Omental fat pad (tissue), 3 donors: ENCODE measurements at regions not wholly inside any gene's neighbourhood (a gene's known extent, or its start where the extent isn't known, plus 50 kb on each side); places are given as distances from the start of the nearest gene placed in this dataset.
A peak's percentile ranks its signal among the peaks of the same experiment; 100 is the strongest.

ENCODE experiments used
- ATAC-seq: fragments of 150-250 bp; one replicate; pipeline ENCODE4 v1.9.1; 2016; ENCODE audit warnings: mild to moderate bottlenecking, moderate library complexity; ENCODE audit not compliant: low FRiP score
- DNase-seq: peaks from one replicate; pipeline ENCODE4 v3.0.0-alpha.2; 2019; ENCODE audit warnings: low spot score
- TF ChIP-seq, protein P1 (sequence below), 3 donors: fragments of 450-650 bp; IDR thresholded peaks; one replicate each; pipeline ENCODE4 v1.5.1; 2016 to 2017; ENCODE audit warnings: antibody characterized with exemption in 3 of 3, mild to moderate bottlenecking in 3 of 3, moderate library complexity in 2 of 3

DNA sequence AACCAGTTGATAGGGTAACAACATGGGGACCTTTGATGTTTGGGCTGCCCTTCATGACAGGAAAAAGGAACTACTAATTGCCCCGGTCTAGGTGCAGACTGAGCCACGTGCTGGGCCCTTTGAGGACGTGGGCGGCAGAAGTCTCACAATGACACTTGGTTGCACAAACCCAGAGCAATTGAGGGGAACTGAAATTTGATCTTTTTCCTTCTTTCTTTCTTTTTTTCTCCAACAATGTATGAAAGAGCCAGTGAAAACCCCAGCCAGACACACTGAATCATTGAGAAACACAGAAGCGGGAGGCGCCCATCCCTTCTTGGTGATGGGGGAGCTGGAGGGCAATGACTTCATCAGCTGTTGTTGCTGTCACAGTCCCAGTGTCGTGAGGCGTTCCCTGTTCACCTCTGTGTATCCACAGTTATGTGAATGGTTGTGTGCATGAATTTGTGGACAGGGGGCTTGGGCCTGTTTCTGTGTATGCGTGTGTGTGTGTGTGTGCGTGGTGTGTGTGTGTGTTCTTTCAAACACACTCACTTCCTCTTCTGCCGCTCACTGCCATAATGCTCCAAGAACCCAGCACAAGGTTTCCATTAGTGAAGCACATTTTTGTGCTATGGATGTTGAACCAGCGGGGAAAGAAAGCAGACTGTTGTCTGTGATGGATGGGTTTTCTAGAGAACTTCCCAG is 137.5 kb upstream of the CCND2 start:
- DNase-seq: no peak
- TF ChIP-seq, protein P1, sequence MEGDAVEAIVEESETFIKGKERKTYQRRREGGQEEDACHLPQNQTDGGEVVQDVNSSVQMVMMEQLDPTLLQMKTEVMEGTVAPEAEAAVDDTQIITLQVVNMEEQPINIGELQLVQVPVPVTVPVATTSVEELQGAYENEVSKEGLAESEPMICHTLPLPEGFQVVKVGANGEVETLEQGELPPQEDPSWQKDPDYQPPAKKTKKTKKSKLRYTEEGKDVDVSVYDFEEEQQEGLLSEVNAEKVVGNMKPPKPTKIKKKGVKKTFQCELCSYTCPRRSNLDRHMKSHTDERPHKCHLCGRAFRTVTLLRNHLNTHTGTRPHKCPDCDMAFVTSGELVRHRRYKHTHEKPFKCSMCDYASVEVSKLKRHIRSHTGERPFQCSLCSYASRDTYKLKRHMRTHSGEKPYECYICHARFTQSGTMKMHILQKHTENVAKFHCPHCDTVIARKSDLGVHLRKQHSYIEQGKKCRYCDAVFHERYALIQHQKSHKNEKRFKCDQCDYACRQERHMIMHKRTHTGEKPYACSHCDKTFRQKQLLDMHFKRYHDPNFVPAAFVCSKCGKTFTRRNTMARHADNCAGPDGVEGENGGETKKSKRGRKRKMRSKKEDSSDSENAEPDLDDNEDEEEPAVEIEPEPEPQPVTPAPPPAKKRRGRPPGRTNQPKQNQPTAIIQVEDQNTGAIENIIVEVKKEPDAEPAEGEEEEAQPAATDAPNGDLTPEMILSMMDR (IDR thresholded peaks at IDR 0.05): no peak
- peak; percentile 55 for ATAC-seq

DNA sequence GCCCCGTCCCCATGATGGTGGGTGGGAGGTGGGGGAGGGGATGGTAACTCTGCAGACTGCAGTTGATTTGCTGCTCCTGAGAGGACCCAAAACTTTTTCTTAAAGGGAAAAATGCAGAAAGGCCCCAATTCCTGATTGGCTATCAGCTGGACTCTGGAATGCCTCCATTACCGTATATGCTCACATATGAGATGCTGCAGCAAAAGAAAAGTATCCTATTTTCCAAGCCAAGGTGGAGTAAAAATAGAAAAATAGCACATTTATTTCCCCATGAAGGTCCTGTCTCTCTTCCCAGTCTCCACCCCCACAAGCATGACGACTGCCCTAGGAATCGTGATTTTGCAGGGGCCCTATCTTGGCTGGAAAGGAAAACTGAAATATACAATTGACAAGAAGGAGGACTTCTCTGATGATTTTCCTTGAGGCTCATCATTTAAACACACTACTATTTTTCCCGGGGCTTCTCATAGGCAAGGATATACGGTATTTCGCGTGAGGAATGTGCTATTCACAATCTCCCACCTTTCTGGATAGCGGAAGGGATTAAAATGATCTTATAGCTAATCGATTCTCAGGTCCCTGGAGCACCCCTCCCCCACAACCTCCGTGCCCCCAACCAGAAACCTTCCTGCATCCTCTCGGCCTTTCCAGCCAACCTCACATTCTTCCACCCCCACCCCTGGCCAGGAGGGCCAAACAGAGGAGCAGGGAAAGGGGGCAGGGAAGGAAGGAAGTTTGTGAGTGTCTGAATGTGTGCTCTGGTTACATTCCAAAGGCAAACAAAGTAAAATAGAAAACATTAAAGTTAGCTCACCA is 138.9 kb upstream of the CCND2 start:
- TF ChIP-seq, protein P1 (IDR thresholded peaks at IDR 0.05): no peak
- no peak for DNase-seq
- ATAC-seq: no peak

DNA sequence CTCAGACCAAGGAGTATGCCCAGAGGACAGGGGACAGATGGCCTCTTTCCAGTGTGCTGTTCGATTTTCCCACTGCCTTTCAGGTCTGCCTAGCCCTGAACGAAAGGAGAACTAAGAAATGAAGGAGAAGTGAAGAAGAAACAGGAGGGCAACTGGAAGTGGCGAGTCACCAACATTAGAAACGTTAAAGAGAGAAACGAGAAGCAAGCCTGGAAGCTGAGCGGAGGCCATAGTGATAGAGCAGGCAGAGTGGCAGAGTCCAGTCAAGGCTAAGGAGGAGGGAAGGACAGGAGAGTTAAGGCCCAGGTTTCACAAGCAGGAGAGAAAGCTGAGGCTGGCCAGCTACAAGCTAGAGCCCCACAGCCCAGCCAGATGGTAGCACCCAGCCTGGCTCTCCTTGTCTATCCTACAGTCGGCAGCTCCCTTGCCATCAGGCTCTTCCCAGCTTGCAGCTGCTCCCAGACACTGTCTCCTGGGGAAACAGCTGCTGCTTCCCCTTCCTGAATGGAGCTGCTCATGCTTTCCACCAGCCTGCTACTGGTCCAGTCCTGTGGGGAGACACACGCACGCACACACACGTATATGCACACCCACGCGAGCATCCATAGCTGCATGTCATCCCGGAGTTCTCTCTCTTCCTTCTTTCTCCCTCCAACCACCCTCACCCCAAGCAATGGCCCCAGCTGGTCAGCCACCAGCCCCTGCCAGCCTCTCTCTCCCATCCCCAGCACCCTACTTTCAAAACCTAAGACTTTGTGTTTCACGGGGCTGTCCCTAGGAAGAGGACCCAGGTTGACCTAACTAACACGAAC is 139.7 kb upstream of the CCND2 start:
- TF ChIP-seq, protein P1 (IDR thresholded peaks at IDR 0.05): no peak
- DNase-seq: no peak
- ATAC-seq: no peak

DNA sequence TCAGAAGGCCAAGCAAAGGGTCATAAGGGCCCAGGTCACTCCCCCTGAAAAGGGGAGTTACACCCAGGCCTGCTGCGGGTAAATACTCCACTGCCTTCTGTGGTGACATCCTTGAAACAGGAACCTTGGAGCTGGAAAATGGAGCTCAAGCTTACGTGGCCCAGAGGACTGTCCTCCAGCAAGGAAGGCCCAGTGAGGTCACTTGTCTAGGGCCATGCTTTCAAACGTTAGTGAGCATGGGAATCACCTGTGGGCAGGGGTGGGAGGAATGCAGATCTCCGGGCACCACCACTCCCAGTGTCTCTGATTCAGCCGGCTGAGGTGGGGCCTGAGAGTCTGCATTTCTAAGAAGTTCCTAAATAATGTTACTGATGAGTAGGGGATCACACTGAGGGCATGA is 140.5 kb upstream of the CCND2 start:
- no peak for DNase-seq
- TF ChIP-seq, protein P1 (IDR thresholded peaks at IDR 0.05): no peak
- ATAC-seq: no peak

DNA sequence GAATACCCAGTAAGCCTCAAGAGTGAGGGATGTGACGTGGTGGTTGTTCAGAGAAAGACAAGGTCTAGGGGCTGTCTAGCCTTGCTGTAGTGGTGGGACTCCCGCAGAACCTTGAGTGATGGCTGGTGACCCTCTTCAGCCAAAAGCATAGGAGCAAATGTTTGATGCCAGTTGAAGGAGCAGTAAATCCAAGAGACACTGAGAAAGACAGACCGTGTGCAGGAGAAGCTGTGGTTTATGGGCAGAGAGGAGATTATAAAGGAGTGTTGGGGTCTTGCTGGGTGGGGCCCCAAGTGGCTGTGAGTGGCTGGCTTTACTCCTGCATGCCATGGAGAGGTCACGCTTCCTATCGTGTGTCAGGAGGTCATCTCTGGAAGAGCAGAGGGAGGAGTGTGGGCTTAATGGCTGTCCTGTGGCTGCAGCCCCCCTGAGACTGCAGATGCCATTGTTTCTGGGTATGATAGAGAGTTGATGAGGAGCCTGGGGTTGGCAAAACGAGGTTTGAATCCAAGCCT is 152.0 kb upstream of the CCND2 start:
- TF ChIP-seq, protein P1 (IDR thresholded peaks at IDR 0.05): no peak
- DNase-seq (no peak), ATAC-seq (no peak)

DNA sequence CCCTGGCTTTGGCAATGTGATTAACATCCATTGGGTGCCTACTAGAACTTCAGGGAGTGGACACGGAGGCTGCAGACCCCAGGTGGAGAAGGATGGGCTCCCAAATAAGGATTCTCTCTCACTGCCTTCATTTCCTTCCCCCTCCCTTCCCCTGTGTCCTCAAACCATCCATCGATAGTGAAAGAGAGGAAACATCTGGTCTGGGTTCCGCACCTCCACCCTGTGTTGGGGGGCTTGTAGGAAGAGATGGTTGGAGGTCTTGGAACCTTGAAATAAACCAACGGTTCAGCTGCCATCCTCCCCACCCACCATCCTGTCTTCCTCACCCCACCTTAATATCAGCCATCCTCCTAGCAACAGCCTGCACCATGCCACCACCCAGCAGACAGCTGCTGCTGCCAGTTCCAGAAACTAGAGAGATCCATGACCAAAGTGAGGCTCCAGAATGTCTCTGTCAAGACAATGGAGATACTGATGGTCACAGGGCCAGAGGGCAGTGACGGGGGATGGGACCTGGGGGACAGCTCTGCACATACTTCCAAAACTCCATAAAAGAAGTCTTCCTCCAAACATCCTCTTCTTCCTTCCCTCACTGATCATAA is 153.1 kb upstream of the CCND2 start:
- DNase-seq (no peak), ATAC-seq (no peak)
- TF ChIP-seq, protein P1 (IDR thresholded peaks at IDR 0.05): no peak
